NCI-H2107 (cell line): ENCODE measurements at regions not wholly inside any gene's neighbourhood (a gene's known extent, or its start where the extent isn't known, plus 50 kb on each side); places are given as distances from the start of the nearest gene placed in this dataset.

Experiments used
- DNase-seq: peaks from one replicate; lab custom pipeline; 2025; lab: John Stamatoyannopoulos, UW

DNA sequence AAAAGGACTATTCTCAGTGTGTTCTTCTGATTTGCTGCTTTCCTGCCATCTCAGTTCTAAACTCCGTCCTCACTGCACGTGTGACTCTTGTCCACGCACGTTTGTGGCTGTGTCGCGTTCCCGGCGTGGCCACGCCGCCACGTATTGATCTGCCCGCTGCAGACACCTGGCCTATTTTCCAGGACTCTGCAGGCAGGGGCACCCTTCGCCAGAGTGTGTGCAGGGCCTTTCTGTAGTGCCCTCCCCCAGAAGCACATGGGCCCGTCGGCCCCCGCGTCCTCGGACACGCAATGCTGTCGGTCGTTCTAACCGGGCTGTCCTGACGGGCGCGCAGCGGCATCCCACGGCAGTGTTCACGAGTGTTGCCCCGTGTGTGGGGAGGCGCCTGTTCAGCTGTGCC lies 87.6 kb downstream of the YTHDF1 start:
- no peak for DNase-seq

GRCh38 chr20:63127700-63128364 lies 88.1 kb downstream of the YTHDF1 start:
- no peak for DNase-seq

DNA sequence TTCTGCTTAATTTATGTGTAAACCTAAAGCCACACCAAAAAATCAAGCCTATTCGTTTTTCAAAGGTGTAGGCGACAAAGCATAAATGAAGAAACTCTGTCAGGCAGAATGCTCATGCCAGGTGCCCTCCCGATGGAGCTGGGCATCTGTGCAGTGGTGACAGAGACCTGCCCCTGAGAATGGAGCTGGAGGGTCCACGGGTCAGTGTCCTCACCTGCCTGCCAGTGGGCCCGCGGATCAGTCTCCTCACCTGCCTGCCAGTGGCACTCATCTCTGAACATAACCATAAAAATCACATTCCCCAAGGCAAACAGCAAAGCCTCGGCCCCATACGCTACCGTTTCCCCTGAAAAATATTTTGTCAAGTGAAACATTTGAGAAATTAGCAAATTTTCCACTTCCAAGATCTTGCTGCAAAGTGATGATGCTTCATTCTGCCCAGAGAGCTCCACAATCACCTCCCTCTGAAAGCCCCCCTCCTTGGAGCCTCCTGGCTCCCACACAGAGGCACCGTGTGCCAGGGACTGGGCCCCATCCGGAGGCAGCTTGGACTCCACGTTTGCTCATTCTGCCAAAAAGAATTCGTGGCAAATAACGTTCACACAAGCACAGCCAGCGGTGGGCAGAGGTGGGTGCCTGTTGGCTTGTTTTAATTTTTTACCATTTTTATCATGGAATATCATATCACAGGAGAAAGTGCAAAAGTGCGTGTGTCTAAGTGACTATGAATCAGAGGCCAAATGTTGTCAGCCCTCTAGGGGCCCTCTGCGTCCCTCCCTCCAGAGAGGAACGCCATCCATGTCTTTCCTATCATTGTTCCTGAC lies 88.8 kb downstream of the YTHDF1 start:
- no peak for DNase-seq

- DNase-seq: no peak
Measured at GRCh38 chr20:63125838-63126601, 89.9 kb downstream of the YTHDF1 start.

GRCh38 chr20:63125581-63125837 lies 90.4 kb downstream of the YTHDF1 start:
- DNase-seq: no peak

- no peak for DNase-seq
Measured at GRCh38 chr20:63124782-63125580, 91.0 kb downstream of the YTHDF1 start.

GRCh38 chr20:63124092-63124781 lies 91.7 kb downstream of the YTHDF1 start:
- DNase-seq: no peak

DNA sequence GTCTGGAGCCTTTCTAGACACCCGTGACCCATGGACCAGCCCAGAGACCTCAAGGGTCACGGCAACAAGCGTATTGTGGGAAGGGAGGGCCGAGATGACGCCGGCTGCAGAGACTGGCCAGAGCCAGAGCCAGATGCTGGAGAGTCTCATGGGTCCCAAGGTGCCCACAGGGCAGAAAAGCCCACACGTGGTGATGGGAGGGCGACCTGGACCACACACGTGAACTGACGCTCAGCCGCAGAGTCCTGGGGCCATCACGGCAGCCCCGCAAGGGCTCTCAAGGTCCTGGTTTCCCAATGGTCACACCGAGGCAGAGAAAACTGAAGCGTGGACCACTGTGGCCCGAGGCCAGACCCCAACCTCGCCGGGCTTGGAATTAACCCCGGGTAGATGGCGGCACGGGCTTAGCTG lies 92.6 kb downstream of the YTHDF1 start:
- no peak for DNase-seq

DNA sequence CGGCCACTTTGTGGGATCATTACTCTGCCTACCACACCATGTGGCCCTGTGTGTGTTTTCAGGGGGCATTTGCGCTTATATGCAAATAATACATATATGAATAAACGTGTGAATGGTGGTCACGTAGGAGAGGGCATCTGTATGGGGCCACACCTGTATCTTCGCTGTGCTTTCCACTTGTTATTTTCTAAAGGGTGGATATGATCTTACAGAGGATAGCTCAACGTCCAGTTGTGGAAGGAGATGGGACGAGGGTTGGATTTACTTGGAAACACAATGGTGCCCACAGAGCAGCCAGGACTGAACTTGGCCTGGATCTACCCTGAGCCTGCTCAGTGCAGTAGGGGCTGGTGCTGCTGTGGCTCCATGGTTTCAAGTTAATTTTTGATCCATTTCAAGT lies 93.3 kb downstream of the YTHDF1 start:
- no peak for DNase-seq

GRCh38 chr20:63121749-63122405 lies 94.1 kb downstream of the YTHDF1 start:
- no peak for DNase-seq

GRCh38 chr20:63121246-63121645 lies 94.7 kb downstream of the YTHDF1 start:
- DNase-seq: no peak

GRCh38 chr20:63120808-63121090 lies 95.2 kb downstream of the YTHDF1 start:
- no peak for DNase-seq

GRCh38 chr20:63119963-63120807 lies 95.7 kb downstream of the YTHDF1 start:
- DNase-seq: no peak

DNA sequence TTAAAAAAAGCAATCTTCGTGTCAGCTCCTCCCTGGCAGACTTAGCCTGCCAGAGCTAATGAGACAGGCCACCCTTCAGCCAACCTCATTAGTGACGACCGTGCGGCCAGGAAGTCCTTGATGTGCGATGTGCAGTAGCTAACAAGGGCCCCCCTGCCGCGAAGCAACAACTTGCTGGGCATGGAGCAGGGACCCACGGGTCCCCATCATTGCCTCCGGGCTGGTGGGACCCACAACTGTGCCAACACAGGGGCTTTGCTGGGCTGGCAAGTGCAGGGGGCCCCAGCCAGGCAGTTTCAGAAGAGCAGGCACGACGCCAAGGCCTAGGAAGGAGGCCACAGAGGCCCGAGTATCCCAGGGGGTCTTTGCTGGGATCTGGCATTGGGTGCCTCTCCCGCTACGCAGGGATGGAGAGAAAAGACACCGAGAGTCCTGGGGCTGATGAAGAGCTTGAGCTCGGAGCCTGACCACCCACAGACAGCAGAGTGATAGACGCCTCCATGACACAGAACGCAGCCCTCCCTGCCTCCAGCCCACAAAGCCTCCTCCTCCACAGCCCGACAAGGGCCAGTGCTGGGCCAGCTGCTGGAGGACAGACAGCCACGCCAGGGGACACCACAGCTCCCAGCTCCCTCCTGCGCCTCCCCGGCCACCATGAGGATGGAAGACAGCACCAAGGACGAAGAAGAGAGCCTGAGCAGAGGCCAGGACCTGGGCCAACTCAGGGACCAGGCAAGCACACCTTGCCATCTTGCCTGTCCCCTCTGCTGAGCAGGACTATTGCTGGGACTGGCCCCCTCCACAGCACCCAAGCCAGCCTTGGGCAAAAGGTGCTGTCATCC lies 96.6 kb downstream of the YTHDF1 start:
- no peak for DNase-seq

- DNase-seq: no peak
Measured at GRCh38 chr20:63118303-63119120, 97.4 kb downstream of the YTHDF1 start.

GRCh38 chr20:63117661-63118302 lies 98.1 kb downstream of the YTHDF1 start:
- no peak for DNase-seq

DNA sequence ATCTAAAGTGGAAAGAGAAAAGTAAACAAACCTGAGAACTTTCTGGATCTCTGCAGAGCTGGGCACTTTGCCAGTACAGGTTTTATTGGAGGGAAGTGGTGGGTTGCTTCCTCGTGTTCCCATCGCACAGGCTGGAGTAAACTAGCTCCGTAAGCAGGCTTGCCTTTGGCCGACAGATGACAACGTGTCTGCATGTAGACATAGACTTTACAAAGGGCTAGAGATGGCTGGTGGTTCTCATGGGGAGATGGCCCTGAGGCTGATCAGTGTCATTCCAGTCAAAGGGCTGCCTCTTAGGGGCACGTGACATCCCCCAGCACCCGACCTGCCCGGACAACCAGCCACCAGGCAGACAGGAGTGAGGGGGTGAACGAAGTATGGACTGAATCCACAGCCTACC lies 98.8 kb downstream of the YTHDF1 start:
- no peak for DNase-seq
